Esophagus muscularis mucosa (tissue), 4 donors: ENCODE measurements at regions not wholly inside any gene's neighbourhood (a gene's known extent, or its start where the extent isn't known, plus 50 kb on each side); places are given as distances from the start of the nearest gene placed in this dataset.

Source experiments
- DNase-seq: peaks from one replicate; pipeline ENCODE4 v3.0.0-alpha.2; 2017; ENCODE audit errors: extremely low spot score
- H3K27ac ChIP-seq, 4 donors: fragments of 200-600 bp; sonication (generic); replicated peaks in 1 of 4; 1 replicate in 3 of 4; 2 replicates in 1 of 4; pipeline ENCODE4 v1.5.1; 2016 to 2019; ENCODE audit warnings: mild to moderate bottlenecking in 1 of 4
- H3K27me3 ChIP-seq, 4 donors: fragments of 200-600 bp; sonication (generic); one replicate each; pipeline versions ENCODE4 v1.5.1 to v1.6.0; 2016 to 2019
- H3K36me3 ChIP-seq, 4 donors: fragments of 200-600 bp; sonication (generic); one replicate each; pipeline ENCODE4 v1.5.1; 2016 to 2019
- H3K4me1 ChIP-seq, 4 donors: fragments of 200-600 bp; sonication (generic); one replicate each; pipeline ENCODE4 v1.5.1; 2016 to 2019
- H3K4me3 ChIP-seq, 4 donors: fragments of 200-600 bp; sonication (generic); 1 replicate in 2 of 4; 2 replicates in 2 of 4; pipeline ENCODE4 v1.5.1; 2016 to 2019; ENCODE audit warnings: mild to moderate bottlenecking in 4 of 4, moderate library complexity in 1 of 4
- H3K9me3 ChIP-seq, 4 donors: fragments of 200-600 bp; sonication (generic); 1 replicate in 3 of 4; 2 replicates in 1 of 4; pipeline ENCODE4 v1.5.1; 2016 to 2019
- CTCF ChIP-seq, 3 experiments: fragments of 200-600 bp in 2 of 3; fragments of 450-650 bp in 1 of 3; sonication (generic) in 2 of 3; IDR thresholded peaks; one replicate each; pipeline ENCODE4 v1.5.1; 2017 to 2019; ENCODE audit warnings: antibody characterized with exemption in 3 of 3, mild to moderate bottlenecking in 2 of 3, moderate library complexity in 1 of 3
- EP300 ChIP-seq: sonication (generic); formaldehyde crosslinking; IDR thresholded peaks from one replicate; pipeline ENCODE4 v1.6.1; 2017; ENCODE audit warnings: antibody characterized with exemption
- POLR2A ChIP-seq: fragments of 450-650 bp; IDR thresholded peaks from one replicate; pipeline ENCODE4 v1.6.1; 2017; ENCODE audit warnings: antibody characterized with exemption, moderate library complexity, mild to moderate bottlenecking, low read depth
- POLR2AphosphoS5 ChIP-seq, 2 donors: sonication (generic); formaldehyde crosslinking; IDR thresholded peaks; one replicate each; pipeline ENCODE4 v1.6.1; 2017; ENCODE audit warnings: antibody characterized with exemption in 2 of 2
- WGBS: methylation state at CpG from one replicate; pipeline ENCODE4 v1.1.5; 2018; 5-methylcytosine and 5-hydroxymethylcytosine counted together
- intact Hi-C: fragments of 100-400 bp; cut with DNase I; formaldehyde crosslinking; loops from one replicate; pipeline ENCODE4 v1.15.1; 2023

DNA sequence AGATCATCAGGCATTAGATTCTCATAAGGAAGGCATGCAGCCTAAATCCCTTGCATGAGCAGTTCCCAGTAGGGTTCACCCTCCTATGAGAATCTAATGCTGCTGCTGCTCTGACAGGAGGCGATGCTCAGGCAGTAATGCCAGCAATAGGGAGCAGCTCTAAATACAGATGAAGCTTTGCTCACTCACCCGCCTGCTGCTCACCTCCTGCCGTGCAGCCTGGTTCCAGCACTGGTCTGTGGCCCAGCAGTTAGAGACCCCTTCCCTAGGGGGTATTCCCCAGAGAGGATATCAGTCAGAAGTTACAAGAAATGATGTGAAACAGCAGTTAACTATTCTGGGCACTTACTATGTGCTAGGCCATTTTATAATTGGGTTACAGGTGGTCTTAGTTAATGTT lies 226.0 kb downstream of the KCNJ3 start:
- WGBS: 75% methylated on average over 3 of the region's 3 CpGs

GRCh38 chr2:154914561-154914960 lies 216.1 kb downstream of the KCNJ3 start:
- H3K36me3 ChIP-seq: no peaks in the 10 kb centered on the region
- H3K4me1 ChIP-seq: no peaks in the 10 kb centered on the region
- no peaks in the 10 kb centered on the region for H3K9me3 ChIP-seq
- no peak overlapping the region for H3K4me3 ChIP-seq
- H3K27ac ChIP-seq: no peak overlapping the region
- no peak for DNase-seq
- no peak for TF ChIP-seq CTCF (IDR thresholded peaks at IDR 0.05)
- no peak for TF ChIP-seq POLR2AphosphoS5 (IDR thresholded peaks at IDR 0.05)
- no peak for TF ChIP-seq POLR2A
- TF ChIP-seq EP300: no peak
- WGBS: 72% methylated on average over 3 of the region's 3 CpGs
- no peaks in the 10 kb centered on the region for H3K27me3 ChIP-seq
- intact Hi-C loops: no loop called here

More for the DNA sequence above, 226.0 kb downstream of the KCNJ3 start:
- intact Hi-C loops: no loop called here
- no peaks in the 10 kb centered on the region for H3K27me3 ChIP-seq
- DNase-seq: no peak
- no peaks in the 10 kb centered on the region for H3K4me1 ChIP-seq
- TF ChIP-seq EP300 (no peak), POLR2AphosphoS5 (IDR thresholded peaks at IDR 0.05) (no peak)
- H3K9me3 ChIP-seq: no peaks in the 10 kb centered on the region
- no peak overlapping the region for H3K4me3 ChIP-seq
- H3K27ac ChIP-seq: no peak overlapping the region
- H3K36me3 ChIP-seq: no peaks in the 10 kb centered on the region

- no peaks in the 10 kb centered on the region for H3K27me3 ChIP-seq
- no peak for DNase-seq
- H3K36me3 ChIP-seq: no peaks in the 10 kb centered on the region
- WGBS: 92% methylated on average over 6 of the region's 6 CpGs
- intact Hi-C loops: no loop called here
- no peak for TF ChIP-seq POLR2AphosphoS5 (IDR thresholded peaks at IDR 0.05)
- TF ChIP-seq EP300: no peak
- no peak for TF ChIP-seq CTCF (IDR thresholded peaks at IDR 0.05)
- TF ChIP-seq POLR2A: no peak
- H3K4me3 ChIP-seq: no peak overlapping the region
- no peaks in the 10 kb centered on the region for H3K9me3 ChIP-seq
- no peaks in the 10 kb centered on the region for H3K4me1 ChIP-seq
- H3K27ac ChIP-seq: no peak overlapping the region
Observed at GRCh38 chr2:154912215-154912614, 213.7 kb downstream of the KCNJ3 start.

GRCh38 chr2:154911729-154912128 lies 213.2 kb downstream of the KCNJ3 start:
- Histone ChIP-seq H3K36me3 (no peaks in the 10 kb centered on the region), H3K4me1 (no peaks in the 10 kb centered on the region), H3K9me3 (no peaks in the 10 kb centered on the region), H3K4me3 (no peak overlapping the region), H3K27ac (no peak overlapping the region), H3K27me3 (no peaks in the 10 kb centered on the region)
- no peak for TF ChIP-seq EP300
- TF ChIP-seq CTCF (IDR thresholded peaks at IDR 0.05): no peak
- TF ChIP-seq POLR2AphosphoS5 (IDR thresholded peaks at IDR 0.05): no peak
- no peak for TF ChIP-seq POLR2A
- DNase-seq: no peak
- intact Hi-C loops: no loop called here

DNA sequence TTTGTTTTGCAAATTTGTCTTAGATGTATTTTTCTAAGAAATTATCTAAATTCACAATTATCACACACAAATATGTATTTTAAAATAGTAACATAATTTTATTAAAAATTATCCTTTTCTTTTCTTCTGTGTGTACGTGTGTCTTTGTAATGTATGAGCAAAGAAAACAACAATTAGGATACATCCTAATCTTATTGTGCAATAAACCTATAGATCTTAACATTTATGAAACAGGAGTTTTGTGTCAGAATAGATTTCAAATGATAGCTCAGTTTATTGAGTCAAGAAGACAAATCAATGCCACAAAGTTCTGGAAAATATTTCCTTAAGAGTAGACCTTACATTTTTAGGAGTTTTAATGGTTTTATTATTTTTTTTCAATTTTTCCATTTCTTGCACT lies 212.2 kb downstream of the KCNJ3 start:
- Histone ChIP-seq H3K27ac (no peak overlapping the region), H3K9me3 (no peaks in the 10 kb centered on the region), H3K36me3 (no peaks in the 10 kb centered on the region), H3K4me3 (no peak overlapping the region), H3K27me3 (no peaks in the 10 kb centered on the region), H3K4me1 (no peaks in the 10 kb centered on the region)
- intact Hi-C loops: no loop called here
- DNase-seq: no peak
- TF ChIP-seq CTCF (IDR thresholded peaks at IDR 0.05) (no peak), POLR2AphosphoS5 (IDR thresholded peaks at IDR 0.05) (no peak), EP300 (no peak), POLR2A (no peak)
- WGBS: 82% methylated on average over 1 of the region's 1 CpG
